ENCODE measurements at regions not wholly inside any gene's neighbourhood (a gene's known extent, or its start where the extent isn't known, plus 50 kb on each side); places are given as distances from the start of the nearest gene placed in this dataset.

DNA sequence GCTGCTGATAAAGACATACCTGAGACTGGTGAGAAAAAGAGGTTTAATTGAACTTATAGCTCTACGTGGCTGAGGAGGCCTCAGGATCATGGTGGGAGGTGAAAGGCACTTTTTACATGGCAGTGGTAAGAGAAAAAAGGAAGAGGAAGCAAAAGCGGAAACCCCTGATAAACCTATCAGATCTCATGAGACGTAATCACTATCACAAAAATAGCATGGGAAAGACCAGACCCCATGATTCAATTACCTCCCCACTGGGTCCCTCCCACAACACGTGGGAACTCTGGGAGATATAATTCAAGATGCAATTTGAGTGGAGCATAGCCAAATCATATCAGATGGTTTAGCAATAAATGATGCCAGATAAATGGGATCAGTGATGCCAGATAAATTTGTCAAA, 892.0 kb upstream of the CELF2 start:
- Mint-ChIP-seq H3K27me3 (ENCODE audit: unreplicated experiment) (no peaks in the 10 kb centered on the region), H3K27ac (ENCODE audit: unreplicated experiment) (no peak overlapping the region), H3K36me3 (ENCODE audit: low read depth, unreplicated experiment) (no peaks in the 10 kb centered on the region), H3K4me1 (ENCODE audit: unreplicated experiment) (no peaks in the 10 kb centered on the region), H3K9me3 (ENCODE audit: unreplicated experiment) (no peaks in the 10 kb centered on the region), H3K4me3 (ENCODE audit: unreplicated experiment) (no peak overlapping the region)
- no peak for DNase-seq (ENCODE audit: low spot score)
- TF ChIP-seq, protein P1, sequence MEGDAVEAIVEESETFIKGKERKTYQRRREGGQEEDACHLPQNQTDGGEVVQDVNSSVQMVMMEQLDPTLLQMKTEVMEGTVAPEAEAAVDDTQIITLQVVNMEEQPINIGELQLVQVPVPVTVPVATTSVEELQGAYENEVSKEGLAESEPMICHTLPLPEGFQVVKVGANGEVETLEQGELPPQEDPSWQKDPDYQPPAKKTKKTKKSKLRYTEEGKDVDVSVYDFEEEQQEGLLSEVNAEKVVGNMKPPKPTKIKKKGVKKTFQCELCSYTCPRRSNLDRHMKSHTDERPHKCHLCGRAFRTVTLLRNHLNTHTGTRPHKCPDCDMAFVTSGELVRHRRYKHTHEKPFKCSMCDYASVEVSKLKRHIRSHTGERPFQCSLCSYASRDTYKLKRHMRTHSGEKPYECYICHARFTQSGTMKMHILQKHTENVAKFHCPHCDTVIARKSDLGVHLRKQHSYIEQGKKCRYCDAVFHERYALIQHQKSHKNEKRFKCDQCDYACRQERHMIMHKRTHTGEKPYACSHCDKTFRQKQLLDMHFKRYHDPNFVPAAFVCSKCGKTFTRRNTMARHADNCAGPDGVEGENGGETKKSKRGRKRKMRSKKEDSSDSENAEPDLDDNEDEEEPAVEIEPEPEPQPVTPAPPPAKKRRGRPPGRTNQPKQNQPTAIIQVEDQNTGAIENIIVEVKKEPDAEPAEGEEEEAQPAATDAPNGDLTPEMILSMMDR (IDR thresholded peaks at IDR 0.05; ENCODE audit: unreplicated experiment): no peak

DNA sequence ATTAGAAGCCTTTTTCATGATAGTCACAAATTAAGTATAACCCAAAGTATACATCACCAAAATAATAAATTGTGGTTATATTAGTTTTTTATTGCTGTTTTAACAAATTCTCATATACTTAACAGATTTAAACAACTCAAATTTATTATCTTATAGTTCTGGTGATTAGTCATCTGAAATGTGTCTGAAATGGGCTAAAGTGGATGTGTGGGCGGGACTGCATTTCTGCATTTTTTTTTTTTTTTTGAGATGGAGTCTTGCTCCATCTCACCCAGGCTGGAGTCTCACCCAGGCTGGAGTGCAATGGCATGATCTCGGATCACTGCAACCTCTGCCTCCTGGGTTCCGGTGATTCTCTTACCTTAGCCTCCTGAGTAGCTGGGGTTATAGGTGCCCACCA, 891.5 kb upstream of the CELF2 start:
- no peaks in the 10 kb centered on the region for H3K36me3 Mint-ChIP-seq (ENCODE audit: low read depth, unreplicated experiment)
- H3K9me3 Mint-ChIP-seq (ENCODE audit: unreplicated experiment): no peaks in the 10 kb centered on the region
- no peaks in the 10 kb centered on the region for H3K27me3 Mint-ChIP-seq (ENCODE audit: unreplicated experiment)
- no peak for DNase-seq (ENCODE audit: low spot score)
- no peaks in the 10 kb centered on the region for H3K4me1 Mint-ChIP-seq (ENCODE audit: unreplicated experiment)
- no peak overlapping the region for H3K27ac Mint-ChIP-seq (ENCODE audit: unreplicated experiment)
- TF ChIP-seq, protein P1 (IDR thresholded peaks at IDR 0.05; ENCODE audit: unreplicated experiment): no peak
- no peak overlapping the region for H3K4me3 Mint-ChIP-seq (ENCODE audit: unreplicated experiment)

DNA sequence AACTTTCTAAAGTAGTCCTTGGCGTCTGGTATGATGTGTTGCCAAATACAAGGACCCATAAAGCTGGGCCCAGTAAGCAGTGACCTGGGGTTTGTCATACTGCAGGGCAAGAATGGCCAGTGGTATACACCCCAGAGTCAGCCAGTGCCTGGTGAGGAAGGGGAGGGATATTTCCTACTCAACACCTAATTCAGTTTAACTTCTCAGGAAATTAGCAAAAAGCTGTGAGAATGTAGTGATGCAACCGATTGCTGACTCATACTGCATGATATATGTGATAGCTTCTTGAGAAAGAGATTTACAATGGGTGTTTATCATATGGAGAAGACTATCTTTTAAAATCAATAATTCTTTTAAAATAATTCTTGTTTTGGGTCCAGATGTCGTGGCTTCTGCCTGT, 889.3 kb upstream of the CELF2 start:
- TF ChIP-seq, protein P1 (IDR thresholded peaks at IDR 0.05; ENCODE audit: unreplicated experiment): no peak
- Mint-ChIP-seq H3K27ac (ENCODE audit: unreplicated experiment) (no peak overlapping the region), H3K36me3 (ENCODE audit: low read depth, unreplicated experiment) (no peaks in the 10 kb centered on the region), H3K4me1 (ENCODE audit: unreplicated experiment) (no peaks in the 10 kb centered on the region), H3K9me3 (ENCODE audit: unreplicated experiment) (no peaks in the 10 kb centered on the region), H3K4me3 (ENCODE audit: unreplicated experiment) (no peak overlapping the region), H3K27me3 (ENCODE audit: unreplicated experiment) (no peaks in the 10 kb centered on the region)
- DNase-seq (ENCODE audit: low spot score): no peak

DNA sequence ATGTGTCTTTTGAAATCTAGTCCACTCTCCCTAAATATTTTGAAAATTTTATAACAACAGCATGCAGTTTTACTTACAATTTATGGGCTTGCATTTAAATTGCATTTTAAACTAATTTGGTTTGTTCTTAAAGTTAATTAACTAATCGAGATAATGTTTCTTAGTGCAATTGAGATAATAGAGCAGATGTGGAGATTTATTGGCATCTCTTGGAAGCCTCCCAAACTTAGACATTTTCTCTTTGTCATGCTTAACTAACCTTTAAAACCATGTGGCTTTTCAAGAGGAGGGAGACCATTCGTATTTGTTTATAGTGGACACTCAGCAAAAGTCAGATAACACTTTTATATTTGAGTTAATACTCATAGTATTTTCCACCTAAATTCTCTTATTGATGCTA, 887.0 kb upstream of the CELF2 start:
- no peaks in the 10 kb centered on the region for H3K36me3 Mint-ChIP-seq (ENCODE audit: low read depth, unreplicated experiment)
- TF ChIP-seq, protein P1 (IDR thresholded peaks at IDR 0.05; ENCODE audit: unreplicated experiment): no peak
- DNase-seq (ENCODE audit: low spot score): no peak
- H3K27me3 Mint-ChIP-seq (ENCODE audit: unreplicated experiment): no peaks in the 10 kb centered on the region
- H3K4me3 Mint-ChIP-seq (ENCODE audit: unreplicated experiment): no peak overlapping the region
- H3K27ac Mint-ChIP-seq (ENCODE audit: unreplicated experiment): no peak overlapping the region
- H3K4me1 Mint-ChIP-seq (ENCODE audit: unreplicated experiment): no peaks in the 10 kb centered on the region
- H3K9me3 Mint-ChIP-seq (ENCODE audit: unreplicated experiment): no peaks in the 10 kb centered on the region

DNA sequence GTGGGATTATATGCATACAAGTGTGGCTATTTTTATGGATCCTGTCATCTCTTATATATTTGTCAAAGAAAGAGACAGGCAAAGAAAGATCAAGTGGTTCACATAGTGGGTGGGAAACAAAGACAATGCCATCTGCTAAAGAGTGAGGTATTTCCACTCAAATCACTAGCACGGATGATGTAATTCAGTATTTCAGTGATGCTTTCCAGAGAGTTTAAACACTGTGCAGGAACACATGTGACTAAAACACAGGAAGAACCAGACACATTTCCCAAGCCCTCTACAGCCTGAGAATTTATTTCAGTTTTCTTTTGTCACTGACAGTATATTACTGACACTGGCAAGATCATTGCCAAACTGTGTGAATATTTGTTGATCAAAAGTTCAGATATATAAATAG, 885.7 kb upstream of the CELF2 start:
- TF ChIP-seq, protein P1 (IDR thresholded peaks at IDR 0.05; ENCODE audit: unreplicated experiment): no peak
- Mint-ChIP-seq H3K4me1 (ENCODE audit: unreplicated experiment) (no peaks in the 10 kb centered on the region), H3K9me3 (ENCODE audit: unreplicated experiment) (no peaks in the 10 kb centered on the region), H3K4me3 (ENCODE audit: unreplicated experiment) (no peak overlapping the region), H3K27ac (ENCODE audit: unreplicated experiment) (no peak overlapping the region), H3K36me3 (ENCODE audit: low read depth, unreplicated experiment) (no peaks in the 10 kb centered on the region), H3K27me3 (ENCODE audit: unreplicated experiment) (no peaks in the 10 kb centered on the region)
- DNase-seq (ENCODE audit: low spot score): no peak
